ENCODE measurements at regions not wholly inside any gene's neighbourhood (a gene's known extent, or its start where the extent isn't known, plus 50 kb on each side); places are given as distances from the start of the nearest gene placed in this dataset.

- TF ChIP-seq EZH2phosphoT487 (IDR thresholded peaks at IDR 0.05), result no peak
- TF ChIP-seq CTCF (IDR thresholded peaks at IDR 0.05), result no peak
- TF ChIP-seq EZH2 (IDR thresholded peaks at IDR 0.05), result no peak
Observed at GRCh38 chr12:89033062-89033461, 319.2 kb downstream of the DUSP6 start.
